ENCODE measurements at regions not wholly inside any gene's neighbourhood (a gene's known extent, or its start where the extent isn't known, plus 50 kb on each side); places are given as distances from the start of the nearest gene placed in this dataset.
A peak's percentile ranks its signal among the peaks of the same experiment; 100 is the strongest.
"Not testable (repeated sequence)": the region's sequence is repeated elsewhere in the genome, so short reads cannot be mapped to it uniquely, and the experiment has no call there.

DNA sequence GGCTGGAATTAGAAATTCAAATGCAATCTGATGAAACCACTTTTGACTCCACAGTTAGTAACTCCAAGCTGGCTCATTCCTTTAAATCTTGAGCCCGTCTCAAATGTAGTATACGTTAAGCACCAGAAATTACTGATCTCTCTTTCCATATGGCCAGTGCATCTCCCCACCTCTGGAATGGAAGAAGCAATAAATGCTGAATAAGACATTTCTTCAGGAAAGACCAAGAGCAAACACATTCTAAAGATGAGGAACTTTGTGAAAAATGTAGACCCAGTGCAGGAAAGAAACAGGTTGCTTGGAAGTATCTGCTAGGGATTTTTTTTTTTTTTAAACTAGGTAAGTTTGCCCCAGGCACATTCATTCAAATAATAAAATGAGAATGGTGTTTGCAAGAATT is 143.1 kb upstream of the FBXO11 start:
- Mint-ChIP-seq H3K27ac (peak overlapping the region in 1 of 6 donors; percentile 20), H3K36me3 (peaks cover 0 to 3% of the 10 kb centered on the region in 2 donors), H3K4me3 (no peak overlapping the region), H3K4me1 (peaks cover 30 to 44% (median 32%) of the 10 kb centered on the region in 3 donors), H3K27me3 (no peaks in the 10 kb centered on the region), H3K9me3 (peaks cover 0 to 10% (median 2%) of the 10 kb centered on the region in 7 donors)
- DNase-seq (no peak), ATAC-seq (ENCODE audit: low read depth in 2 of 2) (no peak)

DNA sequence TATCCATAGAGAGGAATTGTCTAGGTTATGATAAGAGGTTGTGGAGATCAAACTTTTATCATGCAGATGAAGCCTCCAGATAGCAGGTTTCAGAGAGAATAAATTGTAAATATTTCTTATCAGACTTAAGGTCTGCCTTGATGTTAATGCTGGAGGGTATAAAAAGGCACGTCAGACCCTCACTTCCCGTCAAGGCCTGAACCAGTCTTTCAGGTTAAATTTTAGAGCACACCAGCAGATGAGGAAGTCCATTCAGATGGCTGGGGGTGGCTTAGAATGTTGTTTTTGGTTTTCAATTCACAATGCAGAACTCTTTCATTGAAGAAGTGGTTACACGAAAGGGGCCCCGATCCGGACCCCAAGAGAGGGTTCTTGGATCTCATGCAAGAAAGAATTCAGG is 144.4 kb upstream of the FBXO11 start:
- H3K27ac Mint-ChIP-seq = peak overlapping the region in 2 of 6 donors; percentile 46 to 74
- peak; percentile 25 to 34 for ATAC-seq (ENCODE audit: low read depth in 2 of 2)
- H3K27me3 Mint-ChIP-seq = peaks cover 0 to 5% (median 2%) of the 10 kb centered on the region in 3 donors
- peaks cover 0 to 3% of the 10 kb centered on the region in 2 donors for H3K36me3 Mint-ChIP-seq
- H3K9me3 Mint-ChIP-seq = peaks cover 0 to 10% (median 2%) of the 10 kb centered on the region in 7 donors
- H3K4me3 Mint-ChIP-seq = peak overlapping the region in 2 of 8 donors; percentile 35 to 54
- peaks cover 21 to 35% (median 21%) of the 10 kb centered on the region in 3 donors for H3K4me1 Mint-ChIP-seq
- DNase-seq = no peak

- H3K27ac Mint-ChIP-seq = no peak overlapping the region
- DNase-seq = no peak
Observed at GRCh38 chr2:48059975-48060374, 153.7 kb upstream of the FBXO11 start.

GRCh38 chr2:48061656-48062055 is 155.4 kb upstream of the FBXO11 start:
- H3K27me3 Mint-ChIP-seq = peaks cover 5 to 42% (median 37%) of the 10 kb centered on the region in 3 donors
- H3K9me3 Mint-ChIP-seq; DNase-seq; H3K4me1 Mint-ChIP-seq; H3K4me3 Mint-ChIP-seq; ATAC-seq (ENCODE audit: low read depth in 2 of 2); H3K36me3 Mint-ChIP-seq; H3K27ac Mint-ChIP-seq: not testable (repeated sequence)

More at GRCh38 chr2:48059975-48060374, 153.7 kb upstream of the FBXO11 start:
- Mint-ChIP-seq H3K9me3 (peaks cover 0 to 10% (median 6%) of the 10 kb centered on the region in 7 donors), H3K36me3 (peaks cover 6 to 8% of the 10 kb centered on the region in 2 donors), H3K4me3 (no peak overlapping the region), H3K27me3 (peaks cover 9 to 47% (median 41%) of the 10 kb centered on the region in 3 donors), H3K4me1 (no peaks in the 10 kb centered on the region)
- no peak for ATAC-seq (ENCODE audit: low read depth in 2 of 2)

GRCh38 chr2:48065096-48065495 is 158.8 kb upstream of the FBXO11 start:
- Mint-ChIP-seq H3K36me3 (no peaks in the 10 kb centered on the region), H3K4me1 (peaks cover 3 to 6% (median 6%) of the 10 kb centered on the region in 3 donors)

GRCh38 chr2:48066000-48066399 is 159.7 kb upstream of the FBXO11 start:
- no peak for ATAC-seq (ENCODE audit: low read depth in 2 of 2)
- Mint-ChIP-seq H3K4me1 (peaks cover 3 to 6% (median 6%) of the 10 kb centered on the region in 3 donors), H3K9me3 (peaks cover 0 to 2% (median 0%) of the 10 kb centered on the region in 7 donors)

More at GRCh38 chr2:48065096-48065495, 158.8 kb upstream of the FBXO11 start:
- Mint-ChIP-seq H3K27ac (peak overlapping the region in 1 of 6 donors; percentile 68), H3K9me3 (peaks cover 0 to 2% (median 0%) of the 10 kb centered on the region in 7 donors), H3K27me3 (peaks cover 18 to 49% (median 49%) of the 10 kb centered on the region in 3 donors), H3K4me3 (no peak overlapping the region)
- DNase-seq (no peak), ATAC-seq (ENCODE audit: low read depth in 2 of 2) (no peak)

DNA sequence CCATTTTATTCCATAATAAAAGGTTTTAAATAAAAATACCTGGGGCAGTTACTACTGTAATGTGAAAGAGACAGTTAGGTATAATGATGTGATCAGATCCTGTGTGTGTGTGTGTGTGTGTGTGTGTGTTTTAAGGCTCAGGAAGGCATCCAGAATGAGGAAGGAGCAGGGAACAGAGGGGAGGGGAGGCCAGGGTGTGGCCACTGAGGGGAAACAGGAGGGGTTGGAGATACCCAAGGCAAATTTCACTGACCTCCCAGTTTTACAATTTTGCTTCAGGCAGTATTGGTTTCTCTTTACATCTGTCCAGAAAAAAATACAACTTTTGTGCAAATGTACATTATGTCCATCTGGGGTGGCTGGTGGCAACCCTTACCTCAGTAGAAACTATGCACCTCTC is 163.5 kb upstream of the FBXO11 start:
- Mint-ChIP-seq H3K36me3 (no peaks in the 10 kb centered on the region), H3K4me3 (no peak overlapping the region), H3K9me3 (no peaks in the 10 kb centered on the region), H3K27me3 (peaks cover 43 to 55% (median 45%) of the 10 kb centered on the region in 3 donors), H3K27ac (no peak overlapping the region), H3K4me1 (peaks cover 3 to 6% (median 6%) of the 10 kb centered on the region in 3 donors)
- ATAC-seq (ENCODE audit: low read depth in 2 of 2) = no peak
- DNase-seq = no peak

More at GRCh38 chr2:48066000-48066399, 159.7 kb upstream of the FBXO11 start:
- Mint-ChIP-seq H3K27me3 (peaks cover 20 to 52% (median 50%) of the 10 kb centered on the region in 3 donors), H3K27ac (no peak overlapping the region), H3K36me3 (no peaks in the 10 kb centered on the region), H3K4me3 (no peak overlapping the region)
- DNase-seq = no peak

DNA sequence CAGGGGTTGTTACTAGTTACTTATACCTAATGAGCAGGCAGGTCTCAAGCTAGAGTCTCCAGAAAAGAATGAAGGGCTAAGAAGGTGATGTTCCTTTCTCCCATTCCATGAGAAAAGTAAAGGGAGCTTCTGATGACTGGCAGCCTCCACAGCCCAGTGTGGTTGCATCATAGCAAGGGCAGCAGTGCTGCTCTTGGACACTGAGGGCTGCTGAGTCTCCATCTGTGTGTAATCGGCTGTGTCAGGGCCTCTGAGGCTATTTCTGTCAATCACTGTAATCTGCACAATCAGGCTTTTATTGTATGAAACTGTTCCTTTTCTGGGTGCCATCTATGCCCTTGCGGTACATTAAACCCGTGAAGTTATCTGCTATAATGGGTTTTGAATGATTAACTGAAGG is 164.1 kb upstream of the FBXO11 start:
- DNase-seq (no peak), ATAC-seq (ENCODE audit: low read depth in 2 of 2) (no peak)
- no peaks in the 10 kb centered on the region for H3K36me3 Mint-ChIP-seq
- no peak overlapping the region for H3K4me3 Mint-ChIP-seq
- H3K4me1 Mint-ChIP-seq = peaks cover 3 to 6% (median 6%) of the 10 kb centered on the region in 3 donors
- H3K27me3 Mint-ChIP-seq = peaks cover 42 to 57% (median 44%) of the 10 kb centered on the region in 3 donors
- H3K27ac Mint-ChIP-seq = peak overlapping the region in 1 of 6 donors; percentile 44
- H3K9me3 Mint-ChIP-seq = no peaks in the 10 kb centered on the region

DNA sequence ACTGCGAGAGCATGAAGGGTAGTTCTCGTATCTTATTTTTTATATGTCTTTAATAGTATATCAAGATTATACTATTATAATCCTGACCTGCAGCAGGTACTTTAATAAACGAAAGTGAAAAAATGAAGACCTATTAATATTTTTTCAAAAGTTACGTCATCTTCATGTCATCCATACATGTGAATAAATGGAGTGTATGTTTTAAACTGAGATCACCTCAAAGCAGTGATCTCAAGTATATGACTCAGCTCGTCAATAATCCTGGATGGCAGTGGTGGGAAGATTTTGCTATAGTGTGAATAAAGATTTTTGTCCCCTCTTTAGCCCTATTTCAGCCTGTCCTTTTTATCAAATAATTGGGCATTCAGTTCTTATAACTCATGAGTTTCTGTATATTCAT is 166.3 kb upstream of the FBXO11 start:
- Mint-ChIP-seq H3K27me3 (peaks cover 42 to 57% (median 44%) of the 10 kb centered on the region in 3 donors), H3K27ac (no peak overlapping the region), H3K36me3 (no peaks in the 10 kb centered on the region), H3K4me3 (no peak overlapping the region), H3K4me1 (no peaks in the 10 kb centered on the region), H3K9me3 (no peaks in the 10 kb centered on the region)
- DNase-seq = no peak
- ATAC-seq (ENCODE audit: low read depth in 2 of 2) = no peak

- Mint-ChIP-seq H3K27me3 (peaks cover 28 to 37% (median 29%) of the 10 kb centered on the region in 3 donors), H3K4me1 (peaks cover 2 to 20% (median 14%) of the 10 kb centered on the region in 3 donors), H3K4me3 (no peak overlapping the region), H3K27ac (no peak overlapping the region), H3K36me3 (no peaks in the 10 kb centered on the region), H3K9me3 (no peaks in the 10 kb centered on the region)
- DNase-seq = no peak
- ATAC-seq (ENCODE audit: low read depth in 2 of 2) = no peak
Observed at GRCh38 chr2:48075631-48076030, 169.3 kb upstream of the FBXO11 start.

- no peak for DNase-seq
- peaks cover 5 to 24% (median 18%) of the 10 kb centered on the region in 3 donors for H3K4me1 Mint-ChIP-seq
- peaks cover 3 to 4% of the 10 kb centered on the region in 2 donors for H3K36me3 Mint-ChIP-seq
- peak in 1 of 2 donors; percentile 46 for ATAC-seq (ENCODE audit: low read depth in 2 of 2)
- peak overlapping the region in 2 of 8 donors; percentile 23 to 58 for H3K4me3 Mint-ChIP-seq
- H3K27me3 Mint-ChIP-seq = peaks cover 0 to 6% (median 0%) of the 10 kb centered on the region in 3 donors
- peak overlapping the region in 2 of 6 donors; percentile 15 to 74 for H3K27ac Mint-ChIP-seq
- peaks cover under 1 to 5% (median 4%) of the 10 kb centered on the region in 7 donors for H3K9me3 Mint-ChIP-seq
Observed at GRCh38 chr2:48080534-48081316, 174.4 kb upstream of the FBXO11 start.

- ATAC-seq (ENCODE audit: low read depth in 2 of 2) (no peak), DNase-seq (no peak)
- peaks cover 5 to 24% (median 18%) of the 10 kb centered on the region in 3 donors for H3K4me1 Mint-ChIP-seq
- H3K36me3 Mint-ChIP-seq = peaks cover 8% of the 10 kb centered on the region in 2 donors
- peak overlapping the region in 1 of 6 donors; percentile 15 for H3K27ac Mint-ChIP-seq
- H3K4me3 Mint-ChIP-seq = peak overlapping the region in 1 of 8 donors; percentile 47
- peaks cover 2 to 11% (median 6%) of the 10 kb centered on the region in 7 donors for H3K9me3 Mint-ChIP-seq
- H3K27me3 Mint-ChIP-seq = peaks cover 0 to 6% (median 0%) of the 10 kb centered on the region in 3 donors
Observed at GRCh38 chr2:48081317-48081628, 175.0 kb upstream of the FBXO11 start.

DNA sequence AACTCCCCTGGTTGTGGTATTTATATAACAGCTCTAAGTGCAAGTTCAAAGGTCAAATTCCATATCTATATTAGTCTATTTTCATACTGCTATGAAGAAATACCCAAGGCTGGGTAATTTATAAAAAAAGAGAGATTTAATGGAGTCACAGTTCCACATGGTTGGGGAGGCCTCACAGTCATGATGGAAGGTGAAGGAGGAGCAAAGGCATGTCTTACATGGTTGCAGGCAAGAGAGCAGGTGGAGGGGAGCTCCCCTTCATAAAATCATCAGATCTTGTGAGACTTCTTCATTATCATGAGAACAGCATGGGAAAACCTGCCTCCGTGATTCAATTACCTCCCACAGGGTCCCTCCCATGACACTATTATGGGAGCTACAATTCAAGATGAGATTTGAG is 179.6 kb upstream of the FBXO11 start:
- peaks cover under 1 to 2% (median 1%) of the 10 kb centered on the region in 3 donors for H3K4me1 Mint-ChIP-seq
- H3K9me3 Mint-ChIP-seq = peaks cover 6 to 31% (median 19%) of the 10 kb centered on the region in 7 donors
- no peak for DNase-seq
- peaks cover 0 to 18% (median 5%) of the 10 kb centered on the region in 3 donors for H3K27me3 Mint-ChIP-seq
- peaks cover 8 to 16% of the 10 kb centered on the region in 2 donors for H3K36me3 Mint-ChIP-seq
- no peak overlapping the region for H3K4me3 Mint-ChIP-seq
- ATAC-seq (ENCODE audit: low read depth in 2 of 2) = no peak
- no peak overlapping the region for H3K27ac Mint-ChIP-seq

DNA sequence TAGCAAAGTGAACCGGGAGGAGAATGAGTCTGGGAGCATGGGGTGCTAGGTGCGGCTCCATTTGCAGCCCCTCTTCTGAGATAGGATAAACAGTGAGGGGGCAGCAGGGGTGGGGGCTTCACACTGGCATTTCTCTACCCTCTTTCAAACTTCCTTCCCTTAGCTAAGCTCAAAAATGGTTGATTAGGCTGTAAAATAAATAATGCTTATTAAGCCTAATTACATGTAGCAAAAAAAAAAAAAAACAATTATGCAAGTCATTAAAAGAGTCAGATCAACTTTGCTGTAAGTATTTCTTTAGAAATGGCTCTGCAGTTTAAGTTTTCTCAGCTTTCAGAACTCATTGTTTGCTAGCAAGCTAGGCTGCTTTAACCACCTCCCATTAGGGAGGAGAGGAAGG is 182.7 kb upstream of the FBXO11 start:
- Mint-ChIP-seq H3K4me3 (no peak overlapping the region), H3K4me1 (no peaks in the 10 kb centered on the region), H3K27ac (no peak overlapping the region), H3K36me3 (peaks cover 13 to 34% of the 10 kb centered on the region in 2 donors), H3K9me3 (peaks cover 12 to 53% (median 28%) of the 10 kb centered on the region in 7 donors), H3K27me3 (peaks cover 5 to 29% (median 20%) of the 10 kb centered on the region in 3 donors)
- ATAC-seq (ENCODE audit: low read depth in 2 of 2) = no peak
- no peak for DNase-seq

Data from naive B cell (primary cell).